ENCODE measurements at regions not wholly inside any gene's neighbourhood (a gene's known extent, or its start where the extent isn't known, plus 50 kb on each side); places are given as distances from the start of the nearest gene placed in this dataset.

DNA sequence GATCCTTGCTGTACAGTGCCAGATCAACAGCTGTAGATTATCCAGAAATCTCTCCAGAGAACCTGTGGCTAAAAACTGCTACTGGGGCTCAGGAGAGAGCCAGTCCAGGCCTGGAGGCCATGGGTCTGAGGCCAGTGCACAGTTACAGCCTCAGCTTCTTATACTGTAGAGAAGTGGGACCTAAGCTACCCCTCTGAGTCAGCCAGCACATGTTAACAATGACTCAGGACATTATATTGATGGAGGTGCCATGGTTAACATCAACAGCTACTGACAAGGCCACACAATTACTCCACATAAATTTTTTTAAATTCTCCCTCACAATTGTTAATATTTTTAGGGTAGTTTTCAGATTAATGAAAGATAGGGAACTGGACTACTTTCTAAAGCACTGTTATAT is 138.5 kb downstream of the RBM26 start:
- H3K4me3 ChIP-seq: no peak overlapping the region
- intact Hi-C loops (cut with DNase I): no loop called here
- TF ChIP-seq, protein P1, sequence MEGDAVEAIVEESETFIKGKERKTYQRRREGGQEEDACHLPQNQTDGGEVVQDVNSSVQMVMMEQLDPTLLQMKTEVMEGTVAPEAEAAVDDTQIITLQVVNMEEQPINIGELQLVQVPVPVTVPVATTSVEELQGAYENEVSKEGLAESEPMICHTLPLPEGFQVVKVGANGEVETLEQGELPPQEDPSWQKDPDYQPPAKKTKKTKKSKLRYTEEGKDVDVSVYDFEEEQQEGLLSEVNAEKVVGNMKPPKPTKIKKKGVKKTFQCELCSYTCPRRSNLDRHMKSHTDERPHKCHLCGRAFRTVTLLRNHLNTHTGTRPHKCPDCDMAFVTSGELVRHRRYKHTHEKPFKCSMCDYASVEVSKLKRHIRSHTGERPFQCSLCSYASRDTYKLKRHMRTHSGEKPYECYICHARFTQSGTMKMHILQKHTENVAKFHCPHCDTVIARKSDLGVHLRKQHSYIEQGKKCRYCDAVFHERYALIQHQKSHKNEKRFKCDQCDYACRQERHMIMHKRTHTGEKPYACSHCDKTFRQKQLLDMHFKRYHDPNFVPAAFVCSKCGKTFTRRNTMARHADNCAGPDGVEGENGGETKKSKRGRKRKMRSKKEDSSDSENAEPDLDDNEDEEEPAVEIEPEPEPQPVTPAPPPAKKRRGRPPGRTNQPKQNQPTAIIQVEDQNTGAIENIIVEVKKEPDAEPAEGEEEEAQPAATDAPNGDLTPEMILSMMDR (IDR thresholded peaks at IDR 0.05): no peak
- DNase-seq (no peak), ATAC-seq (peak; percentile 42)
- H3K4me1 ChIP-seq: no peaks in the 10 kb centered on the region
- H3K27me3 ChIP-seq: no peaks in the 10 kb centered on the region
- H3K27ac ChIP-seq: no peak overlapping the region
- no peaks in the 10 kb centered on the region for H3K36me3 ChIP-seq
- peaks cover 0 to 2% of the 10 kb centered on the region in 2 donors for H3K9me3 ChIP-seq

DNA sequence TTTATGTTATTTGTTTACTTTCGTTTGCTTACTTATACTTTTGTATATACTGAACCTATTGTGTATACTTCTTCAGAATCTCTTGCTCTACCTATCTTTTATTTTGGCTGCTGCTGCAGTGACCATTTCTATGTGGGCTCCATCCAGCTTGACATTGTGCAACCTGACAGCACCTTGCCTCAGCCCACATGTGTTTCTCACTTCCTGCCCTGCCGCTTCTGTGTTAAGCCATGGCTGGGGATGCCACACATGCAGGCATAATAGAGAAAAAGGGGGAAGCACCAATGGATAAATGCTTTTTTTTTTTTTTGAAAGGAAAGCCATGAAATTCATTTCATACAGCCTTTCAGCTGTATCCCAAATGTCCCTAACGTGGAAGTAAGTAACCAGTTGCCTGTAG is 147.6 kb downstream of the RBM26 start:
- Histone ChIP-seq H3K9me3 (no peaks in the 10 kb centered on the region), H3K4me3 (no peak overlapping the region), H3K4me1 (no peaks in the 10 kb centered on the region), H3K27ac (no peak overlapping the region), H3K36me3 (no peaks in the 10 kb centered on the region), H3K27me3 (no peaks in the 10 kb centered on the region)
- DNase-seq: no peak
- TF ChIP-seq, protein P1 (IDR thresholded peaks at IDR 0.05): no peak
- ATAC-seq: no peak
- intact Hi-C loops (cut with DNase I): no loop called here

DNA sequence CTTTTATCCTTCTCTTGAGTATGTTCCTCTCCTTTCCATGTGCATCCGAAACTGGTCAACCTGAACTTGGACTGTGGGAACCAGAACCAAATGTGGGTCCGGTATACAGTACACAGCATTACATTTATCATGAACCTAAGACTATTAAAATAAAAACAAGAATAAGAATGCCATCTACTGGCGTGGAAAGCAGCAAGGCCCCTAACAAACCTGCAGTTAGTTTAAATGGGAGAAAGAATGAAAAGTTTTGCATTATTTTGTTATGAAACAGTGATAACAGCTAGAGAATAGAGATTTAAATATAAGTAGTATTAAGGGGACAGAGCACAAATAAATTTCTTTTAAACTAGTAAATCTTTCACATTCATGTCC is 159.5 kb downstream of the RBM26 start:
- no peak for ATAC-seq
- TF ChIP-seq, protein P1 (IDR thresholded peaks at IDR 0.05): no peak
- H3K36me3 ChIP-seq: no peaks in the 10 kb centered on the region
- H3K27ac ChIP-seq: no peak overlapping the region
- no peaks in the 10 kb centered on the region for H3K27me3 ChIP-seq
- no peaks in the 10 kb centered on the region for H3K4me1 ChIP-seq
- H3K9me3 ChIP-seq: no peaks in the 10 kb centered on the region
- intact Hi-C loops (cut with DNase I): no loop called here
- DNase-seq: no peak
- H3K4me3 ChIP-seq: no peak overlapping the region

DNA sequence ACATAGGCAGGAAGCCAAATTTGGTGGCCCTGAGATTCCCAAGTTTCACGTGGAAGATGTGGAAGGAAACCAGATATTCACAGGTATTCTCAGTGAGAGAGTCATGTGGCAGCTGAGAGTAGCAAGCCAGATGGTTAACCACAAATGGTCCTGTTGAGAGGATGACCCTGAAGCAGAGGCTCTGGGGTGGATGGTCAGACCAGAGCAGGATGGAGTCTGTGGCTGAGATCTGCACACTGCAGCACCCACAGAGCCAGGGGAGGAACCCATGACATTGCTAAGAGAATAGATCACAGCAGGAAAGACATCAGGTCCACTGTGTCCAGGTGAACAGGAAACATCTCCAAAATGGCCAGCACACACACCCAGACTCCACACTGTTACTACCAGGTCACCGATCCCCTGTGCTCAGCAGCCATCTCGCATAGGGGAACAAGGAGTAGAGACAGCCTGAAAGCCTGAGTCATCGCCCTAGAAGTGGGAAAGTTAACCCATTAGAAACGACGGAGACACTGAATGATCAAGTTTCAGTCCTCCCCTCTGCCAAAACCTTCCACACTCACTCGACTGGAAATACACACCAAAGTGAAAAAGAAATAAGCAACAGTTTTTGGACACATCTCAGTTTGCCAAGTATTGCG is 160.0 kb downstream of the RBM26 start:
- DNase-seq (no peak), ATAC-seq (no peak)
- no peaks in the 10 kb centered on the region for H3K36me3 ChIP-seq
- H3K9me3 ChIP-seq: no peaks in the 10 kb centered on the region
- intact Hi-C loops (cut with DNase I): no loop called here
- H3K27ac ChIP-seq: no peak overlapping the region
- TF ChIP-seq, protein P1 (IDR thresholded peaks at IDR 0.05): no peak
- H3K27me3 ChIP-seq: no peaks in the 10 kb centered on the region
- no peaks in the 10 kb centered on the region for H3K4me1 ChIP-seq
- no peak overlapping the region for H3K4me3 ChIP-seq

DNA sequence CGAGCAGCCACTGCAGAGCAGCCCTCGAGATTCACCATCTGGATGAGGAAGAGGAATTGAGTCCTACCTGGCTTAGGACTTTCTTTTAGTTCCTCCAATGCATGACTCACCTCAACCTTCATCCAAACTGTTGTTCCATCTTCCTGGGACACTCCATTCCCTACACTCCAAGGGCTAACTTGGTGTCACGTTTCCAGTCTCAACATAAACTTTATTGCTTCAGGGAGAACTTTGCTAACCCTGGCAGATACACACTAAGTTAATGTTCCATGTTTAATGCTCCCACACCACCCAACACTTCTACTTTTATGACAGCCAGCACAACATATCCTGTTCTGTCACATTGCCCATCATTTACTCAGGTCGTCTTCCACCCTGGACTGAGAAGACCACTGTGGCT is 164.4 kb downstream of the RBM26 start:
- no peak overlapping the region for H3K4me3 ChIP-seq
- no peaks in the 10 kb centered on the region for H3K27me3 ChIP-seq
- intact Hi-C loops (cut with DNase I): no loop called here
- DNase-seq (no peak), ATAC-seq (no peak)
- H3K27ac ChIP-seq: no peak overlapping the region
- TF ChIP-seq, protein P1 (IDR thresholded peaks at IDR 0.05): no peak
- no peaks in the 10 kb centered on the region for H3K36me3 ChIP-seq
- no peaks in the 10 kb centered on the region for H3K4me1 ChIP-seq
- H3K9me3 ChIP-seq: no peaks in the 10 kb centered on the region
